ENCODE measurements at regions not wholly inside any gene's neighbourhood (a gene's known extent, or its start where the extent isn't known, plus 50 kb on each side); places are given as distances from the start of the nearest gene placed in this dataset.

- no peak for DNase-seq (ENCODE audit: low read depth)
- in situ Hi-C loops (cut with HindIII; ENCODE audit: low pct_unique_long_range_greater_than_20kb, low sequenced_read_pairs): no loop called here
Observed at GRCh38 chr20:23242104-23242503, 108.5 kb upstream of the NXT1 start.

- in situ Hi-C loops (cut with HindIII; ENCODE audit: low pct_unique_long_range_greater_than_20kb, low sequenced_read_pairs): no loop called here
Observed at GRCh38 chr20:23241416-23241815, 109.2 kb upstream of the NXT1 start.

DNA sequence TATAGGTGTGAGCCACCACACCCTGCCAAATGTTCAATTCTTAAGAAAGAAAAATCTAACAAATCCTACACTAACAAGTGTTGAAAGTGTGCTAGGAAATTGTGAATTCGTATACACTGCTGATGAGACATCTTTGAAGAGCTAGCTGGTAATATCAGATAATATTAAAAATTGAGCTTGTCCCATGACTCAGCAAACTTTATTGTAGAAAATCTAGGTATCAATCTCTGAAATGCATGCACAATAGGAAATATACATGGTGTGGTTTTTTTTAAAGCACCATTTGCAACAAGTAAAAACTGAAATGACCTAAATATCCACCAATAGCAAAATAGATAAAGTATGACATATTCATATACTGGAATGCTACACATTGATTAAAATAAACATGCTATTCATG, 110.1 kb upstream of the NXT1 start:
- DNase-seq (ENCODE audit: low read depth): no peak
- in situ Hi-C loops (cut with HindIII; ENCODE audit: low pct_unique_long_range_greater_than_20kb, low sequenced_read_pairs): no loop called here

More at GRCh38 chr20:23241416-23241815, 109.2 kb upstream of the NXT1 start:
- no peak for DNase-seq (ENCODE audit: low read depth)

GRCh38 chr20:23237201-23237600, 113.4 kb upstream of the NXT1 start:
- in situ Hi-C loops (cut with HindIII; ENCODE audit: low pct_unique_long_range_greater_than_20kb, low sequenced_read_pairs): no loop called here

GRCh38 chr20:23235173-23236027, 115.2 kb upstream of the NXT1 start:
- peak; percentile 50 for DNase-seq (ENCODE audit: low read depth)
- in situ Hi-C loops (cut with HindIII; ENCODE audit: low pct_unique_long_range_greater_than_20kb, low sequenced_read_pairs): no loop called here

More at GRCh38 chr20:23237201-23237600, 113.4 kb upstream of the NXT1 start:
- no peak for DNase-seq (ENCODE audit: low read depth)

- in situ Hi-C loops (cut with HindIII; ENCODE audit: low pct_unique_long_range_greater_than_20kb, low sequenced_read_pairs): no loop called here
- DNase-seq (ENCODE audit: low read depth): no peak
Observed at GRCh38 chr20:23234311-23235078, 116.1 kb upstream of the NXT1 start.

GRCh38 chr20:23233341-23233740, 117.2 kb upstream of the NXT1 start:
- no peak for DNase-seq (ENCODE audit: low read depth)
- in situ Hi-C loops (cut with HindIII; ENCODE audit: low pct_unique_long_range_greater_than_20kb, low sequenced_read_pairs): no loop called here

- in situ Hi-C loops (cut with HindIII; ENCODE audit: low pct_unique_long_range_greater_than_20kb, low sequenced_read_pairs): no loop called here
- no peak for DNase-seq (ENCODE audit: low read depth)
Observed at GRCh38 chr20:23232679-23233308, 117.8 kb upstream of the NXT1 start.

GRCh38 chr20:23232219-23232581, 118.4 kb upstream of the NXT1 start:
- no peak for DNase-seq (ENCODE audit: low read depth)
- in situ Hi-C loops (cut with HindIII; ENCODE audit: low pct_unique_long_range_greater_than_20kb, low sequenced_read_pairs): no loop called here

- in situ Hi-C loops (cut with HindIII; ENCODE audit: low pct_unique_long_range_greater_than_20kb, low sequenced_read_pairs): no loop called here
Observed at GRCh38 chr20:23231561-23232218, 118.9 kb upstream of the NXT1 start.

DNA sequence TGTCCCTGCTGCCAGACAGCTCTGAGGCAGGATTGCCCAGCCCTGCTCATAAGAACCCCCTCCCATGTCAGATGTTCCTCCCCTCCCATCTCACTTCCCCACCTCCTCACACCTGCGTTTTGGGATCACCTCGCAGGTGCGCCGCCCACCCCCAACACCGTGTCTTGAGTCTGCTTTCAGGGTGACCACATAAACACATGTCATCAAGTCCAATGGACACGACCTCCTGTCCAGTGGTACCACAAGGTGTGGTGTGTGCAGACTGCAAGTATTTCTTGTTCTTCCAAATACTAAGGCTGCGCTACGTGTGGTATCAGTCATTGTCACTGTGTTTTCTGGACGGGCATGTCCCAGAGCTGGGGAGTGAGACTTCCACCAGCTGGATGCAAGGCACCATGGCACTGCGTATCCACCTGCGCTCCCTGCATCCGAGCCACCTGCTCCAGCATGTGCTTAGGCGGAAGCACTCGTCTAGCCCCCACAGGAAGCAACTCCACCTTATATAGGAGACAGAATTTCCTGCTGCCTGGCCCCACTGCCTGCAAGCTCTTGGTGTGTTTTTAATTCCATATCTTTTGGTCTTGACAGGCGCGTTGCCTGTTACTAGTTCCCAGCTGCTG, 119.7 kb upstream of the NXT1 start:
- in situ Hi-C loops (cut with HindIII; ENCODE audit: low pct_unique_long_range_greater_than_20kb, low sequenced_read_pairs): no loop called here
- no peak for DNase-seq (ENCODE audit: low read depth)

More at GRCh38 chr20:23231561-23232218, 118.9 kb upstream of the NXT1 start:
- peak; percentile 7 for DNase-seq (ENCODE audit: low read depth)

- DNase-seq (ENCODE audit: low read depth): no peak
- in situ Hi-C loops (cut with HindIII; ENCODE audit: low pct_unique_long_range_greater_than_20kb, low sequenced_read_pairs): no loop called here
Observed at GRCh38 chr20:23229989-23230388, 120.6 kb upstream of the NXT1 start.

GRCh38 chr20:23228912-23229311, 121.7 kb upstream of the NXT1 start:
- DNase-seq (ENCODE audit: low read depth): peak; percentile 72
- in situ Hi-C loops (cut with HindIII; ENCODE audit: low pct_unique_long_range_greater_than_20kb, low sequenced_read_pairs): no loop called here

DNA sequence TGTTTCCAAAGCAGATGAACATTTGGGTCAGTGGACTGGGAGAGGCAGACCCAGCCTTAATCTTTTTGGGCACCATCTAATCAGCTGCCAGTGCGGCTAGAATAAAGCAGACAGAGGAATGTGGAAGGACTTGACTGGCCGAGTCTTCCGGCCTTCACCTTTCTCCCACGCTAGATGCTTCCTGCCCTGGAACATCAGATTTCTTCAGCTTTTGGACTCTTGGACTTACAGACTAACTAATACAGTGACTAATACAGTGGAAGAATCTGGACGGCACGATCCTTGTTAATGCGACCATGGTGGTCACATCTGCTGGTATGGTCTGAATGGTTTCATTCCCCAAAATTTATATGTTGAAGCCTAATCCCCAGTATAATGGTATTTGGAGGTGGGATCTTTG, 122.6 kb upstream of the NXT1 start:
- in situ Hi-C loops (cut with HindIII; ENCODE audit: low pct_unique_long_range_greater_than_20kb, low sequenced_read_pairs): no loop called here
- DNase-seq (ENCODE audit: low read depth): no peak

DNA sequence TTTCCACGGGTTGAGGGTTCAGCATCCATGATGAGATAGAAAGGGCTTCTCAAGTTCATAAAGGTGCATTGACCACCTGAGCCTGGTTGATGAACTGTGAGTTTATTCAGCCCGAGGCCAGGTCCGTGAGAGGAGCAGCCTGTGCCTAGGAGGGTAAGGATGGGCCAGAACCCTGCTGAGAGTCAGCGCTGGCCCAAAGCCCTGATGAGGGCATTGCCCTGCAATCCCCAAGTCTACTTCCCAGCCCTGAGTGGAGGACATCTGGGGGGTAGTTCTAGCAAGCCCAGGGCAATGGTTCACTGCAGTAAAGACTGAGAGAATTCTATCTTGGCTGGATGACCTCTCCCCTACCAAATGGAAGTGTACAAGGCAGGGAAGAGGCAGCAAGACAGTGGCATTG, 123.3 kb upstream of the NXT1 start:
- no peak for DNase-seq (ENCODE audit: low read depth)
- in situ Hi-C loops (cut with HindIII; ENCODE audit: low pct_unique_long_range_greater_than_20kb, low sequenced_read_pairs): no loop called here

GRCh38 chr20:23226612-23227265, 123.9 kb upstream of the NXT1 start:
- in situ Hi-C loops (cut with HindIII; ENCODE audit: low pct_unique_long_range_greater_than_20kb, low sequenced_read_pairs): no loop called here
- DNase-seq (ENCODE audit: low read depth): no peak

- DNase-seq (ENCODE audit: low read depth): no peak
- in situ Hi-C loops (cut with HindIII; ENCODE audit: low pct_unique_long_range_greater_than_20kb, low sequenced_read_pairs): no loop called here
Observed at GRCh38 chr20:23225407-23226060, 125.1 kb upstream of the NXT1 start.
